SU-DHL-6 (cell line): ENCODE measurements at regions not wholly inside any gene's neighbourhood (a gene's known extent, or its start where the extent isn't known, plus 50 kb on each side); places are given as distances from the start of the nearest gene placed in this dataset.

Experiments
- CTCF ChIP-seq: fragments of 200-600 bp; sonication (generic); IDR thresholded peaks from one replicate; pipeline ENCODE4 v1.5.1; 2017; ENCODE audit warnings: antibody characterized with exemption, mild to moderate bottlenecking, low read length, moderate library complexity; ENCODE audit not compliant: insufficient read depth, poor library complexity, severe bottlenecking
- EZH2phosphoT487 ChIP-seq: fragments of 200-600 bp; sonication (generic), shearing (Covaris generic); conservative IDR thresholded peaks from 2 replicates; pipeline ENCODE4 v1.6.1; 2018; ENCODE audit warnings: mild to moderate bottlenecking, antibody characterized with exemption, low read length, moderate library complexity, mixed read lengths

GRCh38 chr22:19644314-19645223 lies 69.7 kb upstream of the SEPTIN5 start:
- TF ChIP-seq CTCF (no peak), EZH2phosphoT487 (no peak)
